ENCODE measurements at regions not wholly inside any gene's neighbourhood (a gene's known extent, or its start where the extent isn't known, plus 50 kb on each side); places are given as distances from the start of the nearest gene placed in this dataset.

DNA sequence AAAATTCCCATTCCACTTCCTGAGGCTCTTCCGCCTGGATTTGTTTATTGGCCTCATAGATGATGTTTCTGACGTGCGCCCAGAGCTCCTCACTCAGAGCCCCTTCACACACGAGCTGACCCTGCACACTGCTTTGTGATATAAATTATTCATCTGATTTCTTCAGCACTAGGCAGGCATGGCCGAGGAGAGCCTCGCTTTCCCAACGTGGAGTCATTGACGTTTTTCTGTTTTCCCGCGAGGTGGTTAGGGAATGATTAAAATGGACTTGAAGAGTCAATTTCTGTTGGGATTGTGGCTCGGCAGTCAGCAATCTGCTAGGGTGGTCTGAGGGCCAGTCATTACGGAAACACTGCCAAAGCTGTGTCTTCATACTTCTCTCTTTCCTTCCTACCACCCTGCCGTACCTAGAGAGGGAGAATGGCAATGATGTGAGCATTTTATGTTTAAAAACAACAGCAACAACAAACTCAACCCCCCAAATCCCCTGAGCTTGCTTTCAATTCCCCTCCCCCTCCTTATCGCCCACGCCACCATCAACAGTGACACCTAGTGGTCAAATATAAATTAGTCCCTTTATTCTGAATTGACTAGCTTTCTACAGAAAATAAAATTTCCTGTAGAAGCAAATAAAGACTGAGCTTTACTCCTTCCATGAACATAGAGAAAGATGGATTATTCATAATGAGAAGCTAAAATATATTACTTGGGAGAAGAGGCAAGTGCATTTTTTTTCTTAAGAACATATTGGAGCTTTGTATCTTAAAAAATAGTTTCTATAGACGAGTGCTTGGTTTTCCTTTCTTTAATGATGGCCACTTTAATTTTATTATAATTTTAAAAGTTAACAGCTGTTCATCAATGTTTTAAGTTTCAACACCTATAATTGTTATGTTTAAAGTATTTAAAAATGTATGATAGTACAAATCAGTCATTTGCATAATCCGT lies 285.1 kb downstream of the MTX2 start:
- intact Hi-C loops (cut with micrococcal nuclease; ENCODE audit: unreplicated experiment) = loop anchor here (1.0 kb wide), 2 partner anchors 414 to 427 kb away; no protein-coding TSS in a partner anchor
- Histone ChIP-seq H3K9me3 (ENCODE audit: low read length) (no peaks in the 10 kb centered on the region), H4K20me1 (ENCODE audit: insufficient read depth, low read length) (no peaks in the 10 kb centered on the region), H3K9ac (ENCODE audit: insufficient read depth, low read depth, low read length) (no peak overlapping the region), H3K4me1 (ENCODE audit: insufficient read depth, low read length) (peaks cover 10% of the 10 kb centered on the region), H3K27me3 (ENCODE audit: control insufficient read depth in 1 of 2, insufficient read depth in 2 of 2, low read length in 2 of 2) (peaks cover 0 to 19% of the 10 kb centered on the region in 2 experiments; a peak in 3 of 5 replicates), H3K4me3 (replicated peaks in 1 of 3; ENCODE audit: insufficient read depth in 1 of 3, low read depth in 2 of 3, low read length in 3 of 3) (peak overlapping the region; percentile 6 to 39 (median 38)), H2AFZ (ENCODE audit: low read length) (peak overlapping the region; percentile 33), H3K79me2 (ENCODE audit: insufficient read depth, low read length) (no peaks in the 10 kb centered on the region), H3K27ac (ENCODE audit: extremely low read length, insufficient read depth, low read length) (no peak overlapping the region), H3K4me2 (ENCODE audit: low read depth, low read length) (peak overlapping the region; percentile 75), H3K36me3 (replicated peaks in 1 of 2; ENCODE audit: control insufficient read depth in 1 of 2, insufficient read depth in 2 of 2, low read length in 2 of 2) (no peaks in the 10 kb centered on the region)
- POLR2A ChIA-PET = no interaction called here
- BruUV-seq (replicated peaks) = no TSS peak
- ATAC-seq = peak; percentile 74
- CTCF ChIA-PET (ENCODE audit: low intra/inter-chr PET ratio, low total read pairs) = interaction anchor here (1.6 to 2.3 kb wide), 2 partner anchors 414 to 427 kb away, joined by 13 to 16 read pairs; no protein-coding TSS in a partner anchor
- WGBS (ENCODE audit: low lambda C conversion rate) = 24% methylated on average over 17 of the region's 17 CpGs
- DNase-seq (ENCODE audit: low spot score) = peak; percentile 34
- peak; percentile 12 for FAIRE-seq
- in situ Hi-C loops (cut with HindIII; ENCODE audit: extremely low pct_ligation_motif_present, low pct_unique_long_range_greater_than_20kb) = loop anchor here (5.0 kb wide), 1 partner anchor 427 kb away; the partner anchor contains the start of gene HOXD8
- TF ChIP-seq ELF3 (CRISPR knock-in tag; IDR thresholded peaks at IDR 0.05) = no peak
- TF ChIP-seq JUND (CRISPR knock-in tag; IDR thresholded peaks at IDR 0.05) = no peak
- no peak for TF ChIP-seq FIP1L1 (IDR thresholded peaks at IDR 0.05; ENCODE audit: borderline replicate concordance, insufficient read depth, low read depth, low read length)
- TF ChIP-seq TP53 (CRISPR knock-in tag; conservative IDR thresholded peaks at IDR 0.05) = no peak
- peak; percentile 44; the same call in 1 of the 2 replicates for TF ChIP-seq ZNF350 (CRISPR knock-in tag; IDR thresholded peaks at IDR 0.05; ENCODE audit: borderline replicate concordance, low read depth)
- TF ChIP-seq, protein P1, sequence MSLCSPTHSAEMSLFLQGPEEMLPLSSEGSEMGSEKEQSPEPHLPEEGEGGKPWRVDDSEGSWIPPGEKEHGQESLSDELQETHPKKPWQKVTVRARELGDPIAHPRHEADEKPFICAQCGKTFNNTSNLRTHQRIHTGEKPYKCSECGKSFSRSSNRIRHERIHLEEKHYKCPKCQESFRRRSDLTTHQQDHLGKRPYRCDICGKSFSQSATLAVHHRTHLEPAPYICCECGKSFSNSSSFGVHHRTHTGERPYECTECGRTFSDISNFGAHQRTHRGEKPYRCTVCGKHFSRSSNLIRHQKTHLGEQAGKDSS (CRISPR knock-in tag; IDR thresholded peaks at IDR 0.05; ENCODE audit: borderline replicate concordance, low read depth) = no peak
- peak; percentile 71 for TF ChIP-seq SMC3 (IDR thresholded peaks at IDR 0.05; ENCODE audit: low read length)
- TF ChIP-seq LCORL (IDR thresholded peaks at IDR 0.05) = no peak
- 0 out of 2 replicates have a peak, but pooled peaks have one; percentile 39 for TF ChIP-seq LCORL (CRISPR knock-in tag; IDR thresholded peaks at IDR 0.05)
- TF ChIP-seq, protein P2, sequence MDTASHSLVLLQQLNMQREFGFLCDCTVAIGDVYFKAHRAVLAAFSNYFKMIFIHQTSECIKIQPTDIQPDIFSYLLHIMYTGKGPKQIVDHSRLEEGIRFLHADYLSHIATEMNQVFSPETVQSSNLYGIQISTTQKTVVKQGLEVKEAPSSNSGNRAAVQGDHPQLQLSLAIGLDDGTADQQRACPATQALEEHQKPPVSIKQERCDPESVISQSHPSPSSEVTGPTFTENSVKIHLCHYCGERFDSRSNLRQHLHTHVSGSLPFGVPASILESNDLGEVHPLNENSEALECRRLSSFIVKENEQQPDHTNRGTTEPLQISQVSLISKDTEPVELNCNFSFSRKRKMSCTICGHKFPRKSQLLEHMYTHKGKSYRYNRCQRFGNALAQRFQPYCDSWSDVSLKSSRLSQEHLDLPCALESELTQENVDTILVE (CRISPR knock-in tag; IDR thresholded peaks at IDR 0.05) = no peak
- no peak for TF ChIP-seq SPEN (CRISPR knock-in tag; IDR thresholded peaks at IDR 0.05; ENCODE audit: low read depth)
- peak; percentile 49; the same call in 1 of the 2 replicates for TF ChIP-seq CHD2 (IDR thresholded peaks at IDR 0.05; ENCODE audit: low read depth, low read length)
- no peak for TF ChIP-seq JUN (CRISPR knock-in tag; IDR thresholded peaks at IDR 0.05)
- TF ChIP-seq HNRNPUL1 (IDR thresholded peaks at IDR 0.05; ENCODE audit: low read depth, low read length) = no peak
- TF ChIP-seq ZNF761 (CRISPR knock-in tag; conservative IDR thresholded peaks at IDR 0.05) = no peak
- TF ChIP-seq, protein P3, sequence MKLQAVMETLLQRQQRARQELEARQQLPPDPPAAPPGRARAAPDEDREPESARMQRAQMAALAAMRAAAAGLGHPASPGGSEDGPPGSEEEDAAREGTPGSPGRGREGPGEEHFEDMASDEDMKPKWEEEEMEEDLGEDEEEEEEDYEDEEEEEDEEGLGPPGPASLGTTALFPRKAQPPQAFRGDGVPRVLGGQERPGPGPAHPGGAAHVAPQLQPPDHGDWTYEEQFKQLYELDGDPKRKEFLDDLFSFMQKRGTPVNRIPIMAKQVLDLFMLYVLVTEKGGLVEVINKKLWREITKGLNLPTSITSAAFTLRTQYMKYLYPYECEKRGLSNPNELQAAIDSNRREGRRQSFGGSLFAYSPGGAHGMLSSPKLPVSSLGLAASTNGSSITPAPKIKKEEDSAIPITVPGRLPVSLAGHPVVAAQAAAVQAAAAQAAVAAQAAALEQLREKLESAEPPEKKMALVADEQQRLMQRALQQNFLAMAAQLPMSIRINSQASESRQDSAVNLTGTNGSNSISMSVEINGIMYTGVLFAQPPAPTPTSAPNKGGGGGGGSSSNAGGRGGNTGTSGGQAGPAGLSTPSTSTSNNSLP (IDR thresholded peaks at IDR 0.05; ENCODE audit: low read depth, low read length) = peak; percentile 72
- no peak for TF ChIP-seq KLF15 (CRISPR knock-in tag; IDR thresholded peaks at IDR 0.05; ENCODE audit: borderline replicate concordance)
- no peak for TF ChIP-seq EEA1 (CRISPR knock-in tag; IDR thresholded peaks at IDR 0.05; ENCODE audit: borderline replicate concordance)

All from HepG2 (cell line).